Right renal cortex interstitium (tissue), 3 donors: ENCODE measurements at regions not wholly inside any gene's neighbourhood (a gene's known extent, or its start where the extent isn't known, plus 50 kb on each side); places are given as distances from the start of the nearest gene placed in this dataset.
A peak's percentile ranks its signal among the peaks of the same experiment; 100 is the strongest.
"Not testable (repeated sequence)": the region's sequence is repeated elsewhere in the genome, so short reads cannot be mapped to it uniquely, and the experiment has no call there.

Experiments used
- DNase-seq, 3 donors: peaks; one replicate each; pipeline ENCODE4 v3.0.0-alpha.2; 2013; ENCODE audit warnings: low read depth in 3 of 3, low spot score in 2 of 3

- DNase-seq = no peak
These were observed 105.1 kb upstream of the FOXN2 start for GRCh38 chr2:48209214-48209885.

- DNase-seq = no peak
These were observed 104.3 kb upstream of the FOXN2 start for GRCh38 chr2:48210189-48210588.

- DNase-seq = no peak
These were observed 100.8 kb upstream of the FOXN2 start for GRCh38 chr2:48213646-48214045.

- no peak for DNase-seq
These were observed 96.3 kb upstream of the FOXN2 start for GRCh38 chr2:48218169-48218568.

- no peak for DNase-seq
These were observed 95.3 kb upstream of the FOXN2 start for GRCh38 chr2:48219234-48219554.

- no peak for DNase-seq
These were observed 94.7 kb upstream of the FOXN2 start for GRCh38 chr2:48219555-48220436.

GRCh38 chr2:48220501-48220900 is 94.0 kb upstream of the FOXN2 start:
- DNase-seq = no peak

GRCh38 chr2:48221846-48222516 is 92.5 kb upstream of the FOXN2 start:
- DNase-seq = no peak

GRCh38 chr2:48227617-48228344 is 86.7 kb upstream of the FOXN2 start:
- no peak for DNase-seq

- DNase-seq = no peak
These were observed 86.2 kb upstream of the FOXN2 start for GRCh38 chr2:48228345-48228684.

- no peak for DNase-seq
These were observed 85.4 kb upstream of the FOXN2 start for GRCh38 chr2:48229063-48229462.

- DNase-seq = no peak
These were observed 83.6 kb upstream of the FOXN2 start for GRCh38 chr2:48230834-48231233.

GRCh38 chr2:48232351-48232750 is 82.1 kb upstream of the FOXN2 start:
- DNase-seq = no peak

GRCh38 chr2:48233005-48233404 is 81.5 kb upstream of the FOXN2 start:
- DNase-seq = no peak

- not testable (repeated sequence) for DNase-seq
These were observed 80.7 kb upstream of the FOXN2 start for GRCh38 chr2:48233824-48234223.

- DNase-seq = peak in 1 of 3 donors; percentile 14
These were observed 79.4 kb upstream of the FOXN2 start for GRCh38 chr2:48235076-48235475.

GRCh38 chr2:48238381-48238780 is 76.1 kb upstream of the FOXN2 start:
- no peak for DNase-seq

- DNase-seq = no peak
These were observed 73.6 kb upstream of the FOXN2 start for GRCh38 chr2:48240912-48241311.

- no peak for DNase-seq
These were observed 67.3 kb upstream of the FOXN2 start for GRCh38 chr2:48247206-48247605.

- DNase-seq = no peak
These were observed 66.1 kb upstream of the FOXN2 start for GRCh38 chr2:48248251-48248933.

- DNase-seq = peak in 2 of 3 donors; percentile 70 to 77
These were observed 65.5 kb upstream of the FOXN2 start for GRCh38 chr2:48249025-48249424.
